ENCODE measurements at regions not wholly inside any gene's neighbourhood (a gene's known extent, or its start where the extent isn't known, plus 50 kb on each side); places are given as distances from the start of the nearest gene placed in this dataset.

GRCh38 chr5:15236911-15237508 lies 263.0 kb upstream of the FBXL7 start:
- no peak overlapping the region for H2BK120ac ChIP-seq (ENCODE audit: low read depth, low read length)
- no peak overlapping the region for H4K8ac ChIP-seq (ENCODE audit: low read depth, low read length)
- no peak overlapping the region for H2BK12ac ChIP-seq (ENCODE audit: low read length)
- no peak overlapping the region for H2AFZ ChIP-seq (ENCODE audit: low read length)
- no peaks in the 10 kb centered on the region for H3K4me1 ChIP-seq (ENCODE audit: control insufficient read depth in 2 of 2, insufficient read depth in 1 of 2, low read depth in 1 of 2, low read length in 2 of 2)
- H4K91ac ChIP-seq (ENCODE audit: low read depth, low read length, poor library complexity), result no peak overlapping the region
- H2BK5ac ChIP-seq (ENCODE audit: low read length), result no peak overlapping the region
- H3K27me3 ChIP-seq (ENCODE audit: control insufficient read depth in 3 of 3, insufficient read depth in 3 of 3, low read depth in 1 of 3, low read length in 3 of 3), result no peaks in the 10 kb centered on the region
- no peak overlapping the region for H3K18ac ChIP-seq (ENCODE audit: low read length)
- H3K4me2 ChIP-seq (ENCODE audit: insufficient read depth, low read length, poor library complexity, severe bottlenecking), result no peak overlapping the region
- DNase-seq (ENCODE audit: low spot score), result no peak
- no peak overlapping the region for H3K23ac ChIP-seq (ENCODE audit: low read depth, low read length, poor library complexity)
- H3K36me3 ChIP-seq (replicated peaks in 1 of 2; ENCODE audit: control insufficient read depth in 2 of 2, insufficient read depth in 2 of 2, low read length in 2 of 2), result no peaks in the 10 kb centered on the region
- H3K4ac ChIP-seq (ENCODE audit: low read length), result no peak overlapping the region
- H3K9me3 ChIP-seq (replicated peaks in 1 of 2; ENCODE audit: control insufficient read depth in 2 of 2, insufficient read depth in 1 of 2, low read depth in 1 of 2, low read length in 2 of 2), result peaks cover 0 to 5% of the 10 kb centered on the region in 2 donors
- no peak overlapping the region for H2AK5ac ChIP-seq (ENCODE audit: low read depth, low read length)
- H3K14ac ChIP-seq (ENCODE audit: low read length), result no peak overlapping the region
- no peaks in the 10 kb centered on the region for H3K79me1 ChIP-seq (ENCODE audit: low read depth, low read length)
- H3K9ac ChIP-seq (ENCODE audit: low read depth, low read length, poor library complexity), result no peak overlapping the region
- no peak overlapping the region for H3K27ac ChIP-seq (replicated peaks; ENCODE audit: low read length)
- H2BK15ac ChIP-seq (ENCODE audit: low read length), result no peak overlapping the region
- no CpG with 5 or more reads among the region's 4 CpGs for WGBS, 2 donors (ENCODE audit: extremely low coverage in 2 of 2, insufficient read length in 2 of 2, insufficient replicate concordance in 1 of 2)
- no peak overlapping the region for H3K4me3 ChIP-seq (ENCODE audit: low read length in 2 of 2)

DNA sequence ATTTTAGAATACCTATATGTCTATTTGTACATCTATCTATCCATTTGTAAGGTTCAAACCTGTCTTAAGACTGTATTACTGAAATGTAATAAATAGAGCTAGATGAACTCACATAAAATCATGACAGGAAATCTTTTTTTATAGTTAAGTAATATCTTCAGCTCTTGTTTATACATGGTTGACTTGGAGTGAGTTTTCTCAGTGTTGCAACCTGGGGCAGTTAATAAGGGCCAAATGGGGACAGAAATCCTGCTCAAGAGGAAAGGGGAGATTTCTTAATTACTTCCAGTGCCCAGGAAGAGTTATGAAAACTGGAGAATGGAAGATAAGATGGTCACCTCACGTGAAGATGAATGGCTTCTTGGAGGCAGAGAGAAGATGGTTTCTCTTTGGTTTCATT lies 265.1 kb upstream of the FBXL7 start:
- Histone ChIP-seq H2BK5ac (ENCODE audit: low read length) (no peak overlapping the region), H3K14ac (ENCODE audit: low read length) (no peak overlapping the region), H3K23ac (ENCODE audit: low read depth, low read length, poor library complexity) (no peak overlapping the region), H3K4ac (ENCODE audit: low read length) (no peak overlapping the region), H3K27ac (replicated peaks; ENCODE audit: low read length) (no peak overlapping the region), H2BK12ac (ENCODE audit: low read length) (no peak overlapping the region), H4K8ac (ENCODE audit: low read depth, low read length) (no peak overlapping the region), H3K18ac (ENCODE audit: low read length) (no peak overlapping the region), H4K91ac (ENCODE audit: low read depth, low read length, poor library complexity) (no peak overlapping the region), H3K9ac (ENCODE audit: low read depth, low read length, poor library complexity) (no peak overlapping the region), H2BK15ac (ENCODE audit: low read length) (no peak overlapping the region), H2AFZ (ENCODE audit: low read length) (no peak overlapping the region), H3K4me1 (ENCODE audit: control insufficient read depth in 2 of 2, insufficient read depth in 1 of 2, low read depth in 1 of 2, low read length in 2 of 2) (peaks cover 0 to 1% of the 10 kb centered on the region in 2 donors), H2AK5ac (ENCODE audit: low read depth, low read length) (no peak overlapping the region), H3K4me2 (ENCODE audit: insufficient read depth, low read length, poor library complexity, severe bottlenecking) (no peak overlapping the region), H3K4me3 (ENCODE audit: low read length in 2 of 2) (no peak overlapping the region), H3K36me3 (replicated peaks in 1 of 2; ENCODE audit: control insufficient read depth in 2 of 2, insufficient read depth in 2 of 2, low read length in 2 of 2) (no peaks in the 10 kb centered on the region), H3K79me1 (ENCODE audit: low read depth, low read length) (no peaks in the 10 kb centered on the region), H3K27me3 (ENCODE audit: control insufficient read depth in 3 of 3, insufficient read depth in 3 of 3, low read depth in 1 of 3, low read length in 3 of 3) (no peaks in the 10 kb centered on the region), H2BK120ac (ENCODE audit: low read depth, low read length) (no peak overlapping the region), H3K9me3 (replicated peaks in 1 of 2; ENCODE audit: control insufficient read depth in 2 of 2, insufficient read depth in 1 of 2, low read depth in 1 of 2, low read length in 2 of 2) (no peaks in the 10 kb centered on the region)
- no peak for DNase-seq (ENCODE audit: low spot score)
- no CpG with 5 or more reads among the region's 1 CpG for WGBS, 2 donors (ENCODE audit: extremely low coverage in 2 of 2, insufficient read length in 2 of 2, insufficient replicate concordance in 1 of 2)

GRCh38 chr5:15234366-15234765 lies 265.6 kb upstream of the FBXL7 start:
- Histone ChIP-seq H3K4me2 (ENCODE audit: insufficient read depth, low read length, poor library complexity, severe bottlenecking) (no peak overlapping the region), H2BK120ac (ENCODE audit: low read depth, low read length) (no peak overlapping the region), H3K23ac (ENCODE audit: low read depth, low read length, poor library complexity) (no peak overlapping the region), H3K4me1 (ENCODE audit: control insufficient read depth in 2 of 2, insufficient read depth in 1 of 2, low read depth in 1 of 2, low read length in 2 of 2) (peaks cover 0 to 1% of the 10 kb centered on the region in 2 donors), H2BK12ac (ENCODE audit: low read length) (no peak overlapping the region), H4K91ac (ENCODE audit: low read depth, low read length, poor library complexity) (no peak overlapping the region), H3K14ac (ENCODE audit: low read length) (no peak overlapping the region), H2BK15ac (ENCODE audit: low read length) (no peak overlapping the region), H3K4me3 (ENCODE audit: low read length in 2 of 2) (no peak overlapping the region), H3K79me1 (ENCODE audit: low read depth, low read length) (no peaks in the 10 kb centered on the region), H3K9me3 (replicated peaks in 1 of 2; ENCODE audit: control insufficient read depth in 2 of 2, insufficient read depth in 1 of 2, low read depth in 1 of 2, low read length in 2 of 2) (no peaks in the 10 kb centered on the region), H2AFZ (ENCODE audit: low read length) (no peak overlapping the region), H2AK5ac (ENCODE audit: low read depth, low read length) (no peak overlapping the region), H3K18ac (ENCODE audit: low read length) (no peak overlapping the region), H3K27me3 (ENCODE audit: control insufficient read depth in 3 of 3, insufficient read depth in 3 of 3, low read depth in 1 of 3, low read length in 3 of 3) (no peaks in the 10 kb centered on the region), H3K9ac (ENCODE audit: low read depth, low read length, poor library complexity) (no peak overlapping the region), H3K36me3 (replicated peaks in 1 of 2; ENCODE audit: control insufficient read depth in 2 of 2, insufficient read depth in 2 of 2, low read length in 2 of 2) (no peaks in the 10 kb centered on the region), H4K8ac (ENCODE audit: low read depth, low read length) (no peak overlapping the region), H2BK5ac (ENCODE audit: low read length) (no peak overlapping the region), H3K4ac (ENCODE audit: low read length) (no peak overlapping the region), H3K27ac (replicated peaks; ENCODE audit: low read length) (no peak overlapping the region)
- no peak for DNase-seq (ENCODE audit: low spot score)
- WGBS, 2 donors (ENCODE audit: extremely low coverage in 2 of 2, insufficient read length in 2 of 2, insufficient replicate concordance in 1 of 2), result no CpG with 5 or more reads among the region's 2 CpGs

- no peaks in the 10 kb centered on the region for H3K27me3 ChIP-seq (ENCODE audit: control insufficient read depth in 3 of 3, insufficient read depth in 3 of 3, low read depth in 1 of 3, low read length in 3 of 3)
- H2BK120ac ChIP-seq (ENCODE audit: low read depth, low read length), result no peak overlapping the region
- no peak overlapping the region for H2AFZ ChIP-seq (ENCODE audit: low read length)
Measured at GRCh38 chr5:15233566-15233965, 266.4 kb upstream of the FBXL7 start.

More at GRCh38 chr5:15233566-15233965, 266.4 kb upstream of the FBXL7 start:
- H3K18ac ChIP-seq (ENCODE audit: low read length), result no peak overlapping the region
- no peaks in the 10 kb centered on the region for H3K79me1 ChIP-seq (ENCODE audit: low read depth, low read length)
- no peaks in the 10 kb centered on the region for H3K36me3 ChIP-seq (replicated peaks in 1 of 2; ENCODE audit: control insufficient read depth in 2 of 2, insufficient read depth in 2 of 2, low read length in 2 of 2)
- H2BK5ac ChIP-seq (ENCODE audit: low read length), result no peak overlapping the region
- no peak overlapping the region for H2AK5ac ChIP-seq (ENCODE audit: low read depth, low read length)
- H3K4me1 ChIP-seq (ENCODE audit: control insufficient read depth in 2 of 2, insufficient read depth in 1 of 2, low read depth in 1 of 2, low read length in 2 of 2), result peaks cover 0 to 1% of the 10 kb centered on the region in 2 donors
- no peak overlapping the region for H3K4me2 ChIP-seq (ENCODE audit: insufficient read depth, low read length, poor library complexity, severe bottlenecking)
- H3K14ac ChIP-seq (ENCODE audit: low read length), result no peak overlapping the region
- no peak overlapping the region for H3K23ac ChIP-seq (ENCODE audit: low read depth, low read length, poor library complexity)
- WGBS, 2 donors (ENCODE audit: extremely low coverage in 2 of 2, insufficient read length in 2 of 2, insufficient replicate concordance in 1 of 2), result no CpG with 5 or more reads among the region's 8 CpGs
- no peak overlapping the region for H4K91ac ChIP-seq (ENCODE audit: low read depth, low read length, poor library complexity)
- no peak for DNase-seq (ENCODE audit: low spot score)
- H3K9ac ChIP-seq (ENCODE audit: low read depth, low read length, poor library complexity), result no peak overlapping the region
- no peak overlapping the region for H3K4ac ChIP-seq (ENCODE audit: low read length)
- H4K8ac ChIP-seq (ENCODE audit: low read depth, low read length), result no peak overlapping the region
- H3K4me3 ChIP-seq (ENCODE audit: low read length in 2 of 2), result no peak overlapping the region
- no peaks in the 10 kb centered on the region for H3K9me3 ChIP-seq (replicated peaks in 1 of 2; ENCODE audit: control insufficient read depth in 2 of 2, insufficient read depth in 1 of 2, low read depth in 1 of 2, low read length in 2 of 2)
- no peak overlapping the region for H3K27ac ChIP-seq (replicated peaks; ENCODE audit: low read length)
- H2BK15ac ChIP-seq (ENCODE audit: low read length), result no peak overlapping the region
- H2BK12ac ChIP-seq (ENCODE audit: low read length), result no peak overlapping the region

All from neuronal stem cell (in vitro differentiated cells).